TTC549 (cell line): ENCODE measurements at regions not wholly inside any gene's neighbourhood (a gene's known extent, or its start where the extent isn't known, plus 50 kb on each side); places are given as distances from the start of the nearest gene placed in this dataset.

ENCODE experiments used
- FAIRE-seq: peaks from 2 replicates; lab custom pipeline; 2012; peaks lifted over from hg19 to GRCh38; lab: Jason Lieb, UNC

GRCh38 chr13:64054321-64054720 lies 2638.7 kb upstream of the PCDH20 start:
- no peak for FAIRE-seq

GRCh38 chr13:64052521-64052920 lies 2636.9 kb upstream of the PCDH20 start:
- no peak for FAIRE-seq

- FAIRE-seq, result no peak
Measured at GRCh38 chr13:64051278-64051677, 2635.6 kb upstream of the PCDH20 start.

- no peak for FAIRE-seq
Measured at GRCh38 chr13:64041296-64041695, 2625.6 kb upstream of the PCDH20 start.

- FAIRE-seq, result no peak
Measured at GRCh38 chr13:64033921-64034320, 2618.3 kb upstream of the PCDH20 start.

- FAIRE-seq, result no peak
Measured at GRCh38 chr13:64029343-64030093, 2613.9 kb upstream of the PCDH20 start.

- no peak for FAIRE-seq
Measured at GRCh38 chr13:64028551-64028950, 2612.9 kb upstream of the PCDH20 start.

GRCh38 chr13:64020126-64020525 lies 2604.5 kb upstream of the PCDH20 start:
- no peak for FAIRE-seq

- no peak for FAIRE-seq
Measured at GRCh38 chr13:64007339-64007738, 2591.7 kb upstream of the PCDH20 start.

GRCh38 chr13:64000321-64000720 lies 2584.7 kb upstream of the PCDH20 start:
- FAIRE-seq, result no peak

GRCh38 chr13:63999614-64000305 lies 2584.1 kb upstream of the PCDH20 start:
- no peak for FAIRE-seq

GRCh38 chr13:63983366-63983765 lies 2567.7 kb upstream of the PCDH20 start:
- FAIRE-seq, result no peak

GRCh38 chr13:63979951-63980350 lies 2564.3 kb upstream of the PCDH20 start:
- no peak for FAIRE-seq

- no peak for FAIRE-seq
Measured at GRCh38 chr13:63972328-63972727, 2556.7 kb upstream of the PCDH20 start.

- FAIRE-seq, result no peak
Measured at GRCh38 chr13:63954683-63955082, 2539.0 kb upstream of the PCDH20 start.

GRCh38 chr13:63948045-63948444 lies 2532.4 kb upstream of the PCDH20 start:
- FAIRE-seq, result no peak

- no peak for FAIRE-seq
Measured at GRCh38 chr13:63944911-63945310, 2529.3 kb upstream of the PCDH20 start.

- no peak for FAIRE-seq
Measured at GRCh38 chr13:63942372-63942771, 2526.7 kb upstream of the PCDH20 start.

- FAIRE-seq, result no peak
Measured at GRCh38 chr13:63938851-63939250, 2523.2 kb upstream of the PCDH20 start.

- no peak for FAIRE-seq
Measured at GRCh38 chr13:63910511-63910910, 2494.9 kb upstream of the PCDH20 start.

- no peak for FAIRE-seq
Measured at GRCh38 chr13:63909726-63910375, 2494.2 kb upstream of the PCDH20 start.

GRCh38 chr13:63902141-63902540 lies 2486.5 kb upstream of the PCDH20 start:
- FAIRE-seq, result no peak

- FAIRE-seq, result no peak
Measured at GRCh38 chr13:63901630-63902029, 2486.0 kb upstream of the PCDH20 start.
